ENCODE measurements at regions not wholly inside any gene's neighbourhood (a gene's known extent, or its start where the extent isn't known, plus 50 kb on each side); places are given as distances from the start of the nearest gene placed in this dataset.

GRCh38 chr6:786946-787763 is 94.2 kb upstream of the EXOC2 start:
- TF ChIP-seq POLR2A (IDR thresholded peaks at IDR 0.05; ENCODE audit: low read depth, low read length) (no peak), POLR2AphosphoS5 (IDR thresholded peaks at IDR 0.05; ENCODE audit: low read depth, low read length) (no peak), PAX5 (IDR thresholded peaks at IDR 0.05; ENCODE audit: insufficient read depth, low read length, severe bottlenecking) (no peak), SPI1 (IDR thresholded peaks at IDR 0.05; ENCODE audit: low read depth, low read length) (no peak)
